Esophagus muscularis mucosa (tissue), 4 donors: ENCODE measurements at regions not wholly inside any gene's neighbourhood (a gene's known extent, or its start where the extent isn't known, plus 50 kb on each side); places are given as distances from the start of the nearest gene placed in this dataset.

ENCODE experiments used
- DNase-seq: peaks from one replicate; pipeline ENCODE4 v3.0.0-alpha.2; 2017; ENCODE audit errors: extremely low spot score
- H3K27ac ChIP-seq, 4 donors: fragments of 200-600 bp; sonication (generic); replicated peaks in 1 of 4; 1 replicate in 3 of 4; 2 replicates in 1 of 4; pipeline ENCODE4 v1.5.1; 2016 to 2019; ENCODE audit warnings: mild to moderate bottlenecking in 1 of 4
- H3K27me3 ChIP-seq, 4 donors: fragments of 200-600 bp; sonication (generic); one replicate each; pipeline versions ENCODE4 v1.5.1 to v1.6.0; 2016 to 2019
- H3K36me3 ChIP-seq, 4 donors: fragments of 200-600 bp; sonication (generic); one replicate each; pipeline ENCODE4 v1.5.1; 2016 to 2019
- H3K4me1 ChIP-seq, 4 donors: fragments of 200-600 bp; sonication (generic); one replicate each; pipeline ENCODE4 v1.5.1; 2016 to 2019
- H3K4me3 ChIP-seq, 4 donors: fragments of 200-600 bp; sonication (generic); 1 replicate in 2 of 4; 2 replicates in 2 of 4; pipeline ENCODE4 v1.5.1; 2016 to 2019; ENCODE audit warnings: mild to moderate bottlenecking in 4 of 4, moderate library complexity in 1 of 4
- H3K9me3 ChIP-seq, 4 donors: fragments of 200-600 bp; sonication (generic); 1 replicate in 3 of 4; 2 replicates in 1 of 4; pipeline ENCODE4 v1.5.1; 2016 to 2019
- EP300 ChIP-seq: sonication (generic); formaldehyde crosslinking; IDR thresholded peaks from one replicate; pipeline ENCODE4 v1.6.1; 2017; ENCODE audit warnings: antibody characterized with exemption
- POLR2A ChIP-seq: fragments of 450-650 bp; IDR thresholded peaks from one replicate; pipeline ENCODE4 v1.6.1; 2017; ENCODE audit warnings: antibody characterized with exemption, moderate library complexity, mild to moderate bottlenecking, low read depth
- POLR2AphosphoS5 ChIP-seq, 2 donors: sonication (generic); formaldehyde crosslinking; IDR thresholded peaks; one replicate each; pipeline ENCODE4 v1.6.1; 2017; ENCODE audit warnings: antibody characterized with exemption in 2 of 2
- WGBS: methylation state at CpG from one replicate; pipeline ENCODE4 v1.1.5; 2018; 5-methylcytosine and 5-hydroxymethylcytosine counted together
- intact Hi-C: fragments of 100-400 bp; cut with DNase I; formaldehyde crosslinking; loops from one replicate; pipeline ENCODE4 v1.15.1; 2023
- TF ChIP-seq, protein P1 (sequence below), 3 experiments: fragments of 200-600 bp in 2 of 3; fragments of 450-650 bp in 1 of 3; sonication (generic) in 2 of 3; IDR thresholded peaks; one replicate each; pipeline ENCODE4 v1.5.1; 2017 to 2019; ENCODE audit warnings: antibody characterized with exemption in 3 of 3, mild to moderate bottlenecking in 2 of 3, moderate library complexity in 1 of 3

DNA sequence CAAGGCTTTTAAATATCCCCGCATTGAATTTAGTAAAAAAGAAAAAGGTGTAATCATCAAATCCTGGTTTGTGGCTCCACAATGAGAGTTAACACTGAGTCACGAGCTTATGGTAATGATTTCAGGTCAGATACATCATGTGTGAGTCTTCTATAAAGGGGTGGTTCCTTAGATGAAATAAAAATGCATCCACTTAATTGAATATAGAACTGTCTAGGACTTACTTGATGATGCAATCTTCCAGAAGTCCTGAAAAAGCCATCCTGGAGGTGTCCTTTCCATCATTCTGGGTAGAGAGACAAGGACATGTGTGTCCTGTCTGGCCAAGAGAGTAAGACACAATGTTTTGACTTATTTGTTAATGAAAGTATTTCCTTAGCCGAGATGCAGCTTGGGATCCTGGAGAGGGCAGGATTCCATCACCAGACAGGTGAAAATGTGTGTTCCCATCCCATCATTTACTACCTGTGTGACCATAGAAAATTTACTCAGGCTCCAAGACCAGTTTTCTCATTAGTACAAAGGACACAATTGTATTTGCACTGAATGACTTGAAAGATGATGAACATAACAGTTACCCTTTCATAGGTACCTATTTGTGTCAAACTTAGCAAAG, 1539.8 kb upstream of the PIK3C3 start:
- H3K4me1 ChIP-seq = no peaks in the 10 kb centered on the region
- no peaks in the 10 kb centered on the region for H3K36me3 ChIP-seq
- intact Hi-C loops = no loop called here
- H3K27me3 ChIP-seq = no peaks in the 10 kb centered on the region
- H3K9me3 ChIP-seq = no peaks in the 10 kb centered on the region
- TF ChIP-seq, protein P1, sequence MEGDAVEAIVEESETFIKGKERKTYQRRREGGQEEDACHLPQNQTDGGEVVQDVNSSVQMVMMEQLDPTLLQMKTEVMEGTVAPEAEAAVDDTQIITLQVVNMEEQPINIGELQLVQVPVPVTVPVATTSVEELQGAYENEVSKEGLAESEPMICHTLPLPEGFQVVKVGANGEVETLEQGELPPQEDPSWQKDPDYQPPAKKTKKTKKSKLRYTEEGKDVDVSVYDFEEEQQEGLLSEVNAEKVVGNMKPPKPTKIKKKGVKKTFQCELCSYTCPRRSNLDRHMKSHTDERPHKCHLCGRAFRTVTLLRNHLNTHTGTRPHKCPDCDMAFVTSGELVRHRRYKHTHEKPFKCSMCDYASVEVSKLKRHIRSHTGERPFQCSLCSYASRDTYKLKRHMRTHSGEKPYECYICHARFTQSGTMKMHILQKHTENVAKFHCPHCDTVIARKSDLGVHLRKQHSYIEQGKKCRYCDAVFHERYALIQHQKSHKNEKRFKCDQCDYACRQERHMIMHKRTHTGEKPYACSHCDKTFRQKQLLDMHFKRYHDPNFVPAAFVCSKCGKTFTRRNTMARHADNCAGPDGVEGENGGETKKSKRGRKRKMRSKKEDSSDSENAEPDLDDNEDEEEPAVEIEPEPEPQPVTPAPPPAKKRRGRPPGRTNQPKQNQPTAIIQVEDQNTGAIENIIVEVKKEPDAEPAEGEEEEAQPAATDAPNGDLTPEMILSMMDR (IDR thresholded peaks at IDR 0.05) = no peak
- TF ChIP-seq POLR2AphosphoS5 (IDR thresholded peaks at IDR 0.05) (no peak), POLR2A (no peak), EP300 (no peak)
- WGBS = 77% methylated on average over 3 of the region's 3 CpGs
- no peak for DNase-seq
- no peak overlapping the region for H3K27ac ChIP-seq
- no peak overlapping the region for H3K4me3 ChIP-seq

DNA sequence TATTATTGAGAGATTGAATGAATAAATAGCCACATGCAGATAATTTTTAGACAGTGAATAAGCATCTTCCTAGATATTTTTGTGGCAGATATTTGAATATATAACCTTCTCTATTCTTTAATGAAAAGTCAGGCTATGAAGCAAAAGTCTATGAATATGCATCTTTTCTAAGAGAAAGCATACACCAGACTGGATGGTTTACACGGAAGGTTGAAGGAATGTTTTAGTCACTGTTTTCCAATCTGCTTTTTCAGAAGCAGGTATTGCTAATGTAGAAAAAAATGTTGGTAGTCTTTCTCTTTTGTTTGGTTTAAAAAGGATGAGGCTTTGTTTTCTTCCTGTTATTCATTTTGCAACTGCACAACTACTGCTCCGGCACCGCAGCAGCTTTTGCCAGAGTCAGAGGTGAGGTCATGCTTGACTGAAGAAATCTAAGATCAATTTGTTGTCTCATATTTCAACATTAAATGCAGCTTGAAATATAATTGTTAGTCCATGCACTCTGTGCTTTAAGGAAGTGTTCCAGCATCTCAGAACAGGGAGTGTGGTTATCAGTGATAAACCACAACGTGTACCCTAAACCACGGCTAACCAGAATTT, 1540.8 kb upstream of the PIK3C3 start:
- H3K4me1 ChIP-seq = no peaks in the 10 kb centered on the region
- TF ChIP-seq EP300 (no peak), POLR2AphosphoS5 (IDR thresholded peaks at IDR 0.05) (no peak)
- no peaks in the 10 kb centered on the region for H3K36me3 ChIP-seq
- no peak overlapping the region for H3K4me3 ChIP-seq
- H3K9me3 ChIP-seq = no peaks in the 10 kb centered on the region
- H3K27me3 ChIP-seq = no peaks in the 10 kb centered on the region
- 55% methylated on average over 5 of the region's 5 CpGs for WGBS
- no peak overlapping the region for H3K27ac ChIP-seq
- intact Hi-C loops = no loop called here
- DNase-seq = no peak

DNA sequence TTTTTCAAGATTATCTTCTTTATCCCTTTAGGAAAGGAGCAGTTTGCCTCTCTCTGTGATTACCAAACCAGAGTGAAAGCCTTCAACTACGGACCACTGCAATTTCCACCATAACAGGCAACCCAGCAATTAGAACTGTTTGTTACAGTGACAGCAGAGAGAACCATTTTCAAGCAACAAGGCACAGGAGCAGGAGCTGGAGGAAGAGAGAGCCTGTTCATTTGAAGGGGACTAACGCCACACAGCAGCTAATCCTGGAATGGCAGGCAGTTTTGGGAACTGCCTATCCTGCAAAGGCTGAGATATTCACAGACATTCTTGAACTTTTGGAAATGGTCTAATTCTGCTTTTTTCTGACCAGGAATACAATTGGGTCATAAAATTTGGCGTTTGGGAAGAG, 1541.9 kb upstream of the PIK3C3 start:
- H3K27ac ChIP-seq = no peak overlapping the region
- no peaks in the 10 kb centered on the region for H3K27me3 ChIP-seq
- whole genome bisulfite sequencing = 43% methylated on average over 3 of the region's 3 CpGs
- TF ChIP-seq POLR2A (no peak), POLR2AphosphoS5 (IDR thresholded peaks at IDR 0.05) (no peak), EP300 (no peak)
- TF ChIP-seq, protein P1 (IDR thresholded peaks at IDR 0.05) = no peak
- no peak overlapping the region for H3K4me3 ChIP-seq
- intact Hi-C loops = no loop called here
- H3K4me1 ChIP-seq = no peaks in the 10 kb centered on the region
- no peaks in the 10 kb centered on the region for H3K9me3 ChIP-seq
- no peaks in the 10 kb centered on the region for H3K36me3 ChIP-seq
- DNase-seq = no peak

DNA sequence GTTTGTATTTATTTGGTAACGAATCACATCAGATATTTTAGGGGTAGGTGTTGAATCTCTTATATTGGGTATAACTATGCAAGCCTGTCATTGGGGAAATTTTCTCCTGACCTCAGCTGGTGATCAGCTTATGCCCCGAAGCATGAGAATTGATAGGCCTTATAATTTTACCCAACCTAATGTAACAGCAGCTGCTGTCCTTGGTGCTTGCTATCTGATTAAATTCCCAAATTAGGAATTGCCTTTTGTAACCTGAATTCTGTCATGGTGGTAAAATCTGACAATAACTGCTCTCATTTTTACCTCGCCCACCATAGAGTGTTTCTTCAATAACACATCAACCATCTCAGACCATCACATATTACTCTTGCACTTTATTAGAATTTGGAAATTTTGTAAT, 1542.6 kb upstream of the PIK3C3 start:
- TF ChIP-seq POLR2A = no peak
- TF ChIP-seq EP300 = no peak
- TF ChIP-seq, protein P1 (IDR thresholded peaks at IDR 0.05) = no peak
- no peak for TF ChIP-seq POLR2AphosphoS5 (IDR thresholded peaks at IDR 0.05)
- Histone ChIP-seq H3K36me3 (no peaks in the 10 kb centered on the region), H3K27me3 (no peaks in the 10 kb centered on the region), H3K27ac (no peak overlapping the region), H3K9me3 (no peaks in the 10 kb centered on the region), H3K4me3 (no peak overlapping the region), H3K4me1 (no peaks in the 10 kb centered on the region)
- no peak for DNase-seq
- intact Hi-C loops = no loop called here
- WGBS = 82% methylated on average over 3 of the region's 3 CpGs

DNA sequence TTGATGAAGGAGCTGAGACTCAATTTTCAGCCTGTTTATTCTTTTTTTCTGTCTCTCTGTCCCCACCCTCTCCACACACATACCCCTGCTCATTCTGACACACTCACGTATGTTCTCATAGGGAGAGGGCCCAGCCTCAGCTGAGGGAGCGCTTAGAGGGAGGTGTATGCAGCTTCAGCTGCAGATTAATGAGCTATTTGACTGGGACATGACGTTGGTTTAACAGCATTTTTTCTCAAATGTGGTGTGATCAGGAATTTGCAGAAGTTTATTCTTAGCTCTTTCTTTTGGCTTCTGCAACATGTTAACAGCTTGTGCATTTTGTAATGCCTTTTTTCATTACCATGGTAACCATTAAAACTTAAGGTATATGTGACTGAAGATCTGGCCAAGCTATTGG, 1547.1 kb upstream of the PIK3C3 start:
- H3K4me1 ChIP-seq = no peaks in the 10 kb centered on the region
- intact Hi-C loops = no loop called here

More for the DNA sequence above, 1547.1 kb upstream of the PIK3C3 start:
- TF ChIP-seq, protein P1 (IDR thresholded peaks at IDR 0.05) = no peak
- no peak for TF ChIP-seq EP300
- TF ChIP-seq POLR2AphosphoS5 (IDR thresholded peaks at IDR 0.05) = no peak
- no peak for TF ChIP-seq POLR2A
- H3K27me3 ChIP-seq = no peaks in the 10 kb centered on the region
- no peak for DNase-seq
- H3K27ac ChIP-seq = no peak overlapping the region
- no peaks in the 10 kb centered on the region for H3K36me3 ChIP-seq
- no peaks in the 10 kb centered on the region for H3K9me3 ChIP-seq
- no peak overlapping the region for H3K4me3 ChIP-seq
- WGBS = 46% methylated on average over 3 of the region's 3 CpGs
